ENCODE measurements at regions not wholly inside any gene's neighbourhood (a gene's known extent, or its start where the extent isn't known, plus 50 kb on each side); places are given as distances from the start of the nearest gene placed in this dataset.

- no peak for DNase-seq (ENCODE audit: low read depth in 1 of 2, low spot score in 1 of 2)
Observed at GRCh38 chr4:178696515-178696914, 1254.3 kb upstream of the AGA start.

GRCh38 chr4:178712486-178712885, 1270.2 kb upstream of the AGA start:
- DNase-seq (ENCODE audit: low read depth in 1 of 2, low spot score in 1 of 2): no peak

- DNase-seq (ENCODE audit: low read depth in 1 of 2, low spot score in 1 of 2): no peak
Observed at GRCh38 chr4:178738026-178738425, 1295.8 kb upstream of the AGA start.

GRCh38 chr4:178745203-178745602, 1303.0 kb upstream of the AGA start:
- DNase-seq (ENCODE audit: low read depth in 1 of 2, low spot score in 1 of 2): no peak

- no peak for DNase-seq (ENCODE audit: low read depth in 1 of 2, low spot score in 1 of 2)
Observed at GRCh38 chr4:178752954-178753525, 1310.8 kb upstream of the AGA start.

- no peak for DNase-seq (ENCODE audit: low read depth in 1 of 2, low spot score in 1 of 2)
Observed at GRCh38 chr4:178778496-178778895, 1336.3 kb upstream of the AGA start.

GRCh38 chr4:178781779-178782178, 1339.5 kb upstream of the AGA start:
- DNase-seq (ENCODE audit: low read depth in 1 of 2, low spot score in 1 of 2): no peak

- DNase-seq (ENCODE audit: low read depth in 1 of 2, low spot score in 1 of 2): no peak
Observed at GRCh38 chr4:178784491-178784890, 1342.3 kb upstream of the AGA start.

- no peak for DNase-seq (ENCODE audit: low read depth in 1 of 2, low spot score in 1 of 2)
Observed at GRCh38 chr4:178789279-178789678, 1347.0 kb upstream of the AGA start.

- no peak for DNase-seq (ENCODE audit: low read depth in 1 of 2, low spot score in 1 of 2)
Observed at GRCh38 chr4:178799204-178799603, 1357.0 kb upstream of the AGA start.

- no peak for DNase-seq (ENCODE audit: low read depth in 1 of 2, low spot score in 1 of 2)
Observed at GRCh38 chr4:178808106-178808505, 1365.9 kb upstream of the AGA start.

GRCh38 chr4:178809921-178810320, 1367.7 kb upstream of the AGA start:
- no peak for DNase-seq (ENCODE audit: low read depth in 1 of 2, low spot score in 1 of 2)

- no peak for DNase-seq (ENCODE audit: low read depth in 1 of 2, low spot score in 1 of 2)
Observed at GRCh38 chr4:178811356-178811755, 1369.1 kb upstream of the AGA start.

- DNase-seq (ENCODE audit: low read depth in 1 of 2, low spot score in 1 of 2): no peak
Observed at GRCh38 chr4:178812866-178813265, 1370.6 kb upstream of the AGA start.

GRCh38 chr4:178814908-178815307, 1372.7 kb upstream of the AGA start:
- DNase-seq (ENCODE audit: low read depth in 1 of 2, low spot score in 1 of 2): no peak

GRCh38 chr4:178823673-178824295, 1381.5 kb upstream of the AGA start:
- DNase-seq (ENCODE audit: low read depth in 1 of 2, low spot score in 1 of 2): no peak

GRCh38 chr4:178836865-178837264, 1394.6 kb upstream of the AGA start:
- DNase-seq (ENCODE audit: low read depth in 1 of 2, low spot score in 1 of 2): no peak

- no peak for DNase-seq (ENCODE audit: low read depth in 1 of 2, low spot score in 1 of 2)
Observed at GRCh38 chr4:178838776-178839175, 1396.5 kb upstream of the AGA start.

- DNase-seq (ENCODE audit: low read depth in 1 of 2, low spot score in 1 of 2): no peak
Observed at GRCh38 chr4:178856139-178856800, 1414.0 kb upstream of the AGA start.

- no peak for DNase-seq (ENCODE audit: low read depth in 1 of 2, low spot score in 1 of 2)
Observed at GRCh38 chr4:178871476-178871875, 1429.2 kb upstream of the AGA start.

- DNase-seq (ENCODE audit: low read depth in 1 of 2, low spot score in 1 of 2): no peak
Observed at GRCh38 chr4:178881937-178882336, 1439.7 kb upstream of the AGA start.

GRCh38 chr4:178894126-178894525, 1451.9 kb upstream of the AGA start:
- DNase-seq (ENCODE audit: low read depth in 1 of 2, low spot score in 1 of 2): no peak

GRCh38 chr4:178899084-178899483, 1456.8 kb upstream of the AGA start:
- DNase-seq (ENCODE audit: low read depth in 1 of 2, low spot score in 1 of 2): no peak
